Left renal cortex interstitium (tissue), 4 donors: ENCODE measurements at regions not wholly inside any gene's neighbourhood (a gene's known extent, or its start where the extent isn't known, plus 50 kb on each side); places are given as distances from the start of the nearest gene placed in this dataset.
A peak's percentile ranks its signal among the peaks of the same experiment; 100 is the strongest.
"Not testable (repeated sequence)": the region's sequence is repeated elsewhere in the genome, so short reads cannot be mapped to it uniquely, and the experiment has no call there.

Experiments used
- DNase-seq, 4 donors: peaks; one replicate each; pipeline ENCODE4 v3.0.0-alpha.2; 2013; ENCODE audit warnings: low read depth in 4 of 4, low spot score in 2 of 4, missing footprints in 1 of 4

DNA sequence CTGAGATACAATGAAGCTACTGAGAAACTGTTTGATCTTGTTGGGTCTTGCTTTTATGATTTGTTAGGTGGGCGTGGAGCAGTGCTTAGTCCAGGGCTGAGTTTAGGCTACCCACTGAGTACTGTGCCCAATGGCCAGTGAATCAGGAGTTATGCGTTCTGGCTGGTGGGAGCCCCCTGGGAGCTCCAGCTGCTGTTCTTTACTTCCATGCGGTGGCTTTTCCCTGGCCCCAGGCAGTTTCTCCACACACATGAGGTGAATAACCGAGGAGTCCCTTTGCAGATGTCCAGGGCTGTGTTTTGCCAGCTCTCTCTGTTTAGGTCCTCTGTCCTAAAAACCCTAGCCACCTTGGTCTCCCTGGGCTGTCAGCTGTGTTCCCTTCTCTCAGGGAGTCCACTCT is 106.5 kb downstream of the KLF13 start:
- no peak for DNase-seq

GRCh38 chr15:31433574-31433973 is 106.9 kb downstream of the KLF13 start:
- DNase-seq, result no peak

DNA sequence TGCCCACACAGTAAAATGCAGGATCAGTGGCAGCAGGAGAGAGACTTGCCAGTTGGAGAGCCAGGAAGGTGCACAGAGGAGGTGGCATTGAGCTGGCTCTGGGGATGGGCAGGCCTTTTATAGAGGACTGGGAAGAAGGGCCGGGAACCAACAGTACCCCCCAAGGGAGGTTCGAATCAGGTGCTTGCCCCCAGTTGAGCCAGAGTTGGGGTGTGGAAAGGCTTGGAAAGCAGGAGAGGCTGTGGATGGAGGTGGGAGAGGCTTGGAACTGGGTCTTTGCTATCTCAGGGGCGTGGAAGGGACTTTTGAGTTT is 107.6 kb downstream of the KLF13 start:
- no peak for DNase-seq

DNA sequence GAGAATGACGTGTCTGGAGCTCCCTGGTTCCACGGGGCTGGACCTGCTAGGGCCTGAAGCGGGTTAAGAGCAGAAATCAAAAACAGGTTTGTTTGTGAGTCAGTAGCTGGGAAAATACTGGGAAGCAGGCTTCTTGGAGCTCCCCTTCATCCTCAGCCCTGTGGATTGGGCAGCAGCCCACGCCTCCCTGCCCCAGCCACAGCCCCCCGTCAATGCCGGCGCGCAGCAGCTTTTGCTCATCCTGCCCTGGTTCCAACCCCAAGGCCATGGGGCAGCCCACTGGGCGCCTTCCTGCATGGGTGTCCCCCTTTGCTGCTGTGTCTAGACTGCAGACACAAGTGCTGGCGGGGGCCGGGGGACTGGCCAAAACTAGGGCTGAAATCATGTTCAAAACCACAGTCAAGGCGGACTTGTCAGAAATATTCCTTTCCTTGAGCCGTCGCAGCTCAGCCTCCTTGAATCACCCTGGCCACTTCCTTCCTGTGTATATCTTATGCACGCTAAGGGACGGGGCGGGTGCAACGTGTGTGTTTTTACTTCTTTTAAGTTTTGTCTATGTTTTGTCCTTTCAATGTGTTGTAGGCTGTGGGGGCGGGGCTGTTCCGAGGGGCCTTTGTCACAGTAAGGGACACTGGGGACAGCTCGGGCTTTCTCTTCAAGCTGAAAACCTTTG is 108.1 kb downstream of the KLF13 start:
- DNase-seq, result peak in 1 of 4 donors; percentile 23

- DNase-seq, result peak in 1 of 4 donors; percentile 36
Observed at GRCh38 chr15:31435261-31435911, 108.8 kb downstream of the KLF13 start.

GRCh38 chr15:31435912-31436628 is 109.4 kb downstream of the KLF13 start:
- DNase-seq, result no peak

GRCh38 chr15:31437686-31438085 is 111.1 kb downstream of the KLF13 start:
- no peak for DNase-seq

DNA sequence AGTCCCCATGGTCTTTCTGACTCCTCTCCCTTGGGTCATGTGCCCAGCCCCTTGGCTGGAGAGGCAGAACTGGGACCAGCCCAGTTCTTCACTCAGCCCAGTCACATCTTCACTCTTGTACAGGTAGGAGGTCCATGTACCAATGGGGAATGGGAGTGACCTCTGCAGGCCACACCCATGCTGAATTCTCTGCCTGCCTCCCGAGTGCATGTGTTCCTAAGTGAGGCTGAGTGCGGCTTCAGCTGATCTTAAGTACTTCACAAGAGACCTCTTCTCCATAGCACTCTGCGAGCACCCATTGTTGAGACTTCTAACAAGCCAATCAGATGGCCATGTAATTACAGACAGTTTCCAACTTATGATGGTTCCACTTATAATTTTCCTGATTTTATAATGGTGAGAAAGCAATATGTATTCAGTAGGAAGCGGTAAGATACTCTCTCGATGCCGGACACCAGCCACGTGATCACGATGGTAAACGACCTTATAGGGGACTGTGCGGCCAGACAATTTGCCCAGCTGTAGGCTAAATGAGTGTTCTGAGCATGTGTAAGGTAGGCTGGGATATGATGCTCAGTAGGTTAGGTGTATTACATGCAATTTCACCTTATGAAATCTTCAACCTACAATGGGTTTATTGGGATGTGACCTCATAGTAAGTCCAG is 112.1 kb downstream of the KLF13 start:
- no peak for DNase-seq

DNA sequence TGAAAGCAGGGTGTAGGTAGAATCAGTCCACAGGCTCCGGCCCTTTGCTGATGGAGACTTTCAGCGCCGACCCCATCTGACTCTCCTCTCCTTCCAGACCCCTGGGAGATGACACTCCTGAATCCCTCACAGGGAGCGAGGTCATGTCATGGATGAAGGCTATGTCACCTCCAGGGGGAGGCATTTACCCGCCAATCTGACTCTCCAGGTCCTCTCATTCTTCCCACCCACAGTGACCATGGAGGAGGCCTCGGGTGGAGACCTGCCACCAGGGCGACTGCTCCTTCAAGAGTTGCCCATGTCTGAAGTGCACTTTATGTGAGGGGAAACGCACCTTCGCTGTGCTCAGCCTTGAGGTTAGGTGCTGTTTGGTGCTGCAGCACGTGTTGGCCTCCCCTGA is 112.7 kb downstream of the KLF13 start:
- DNase-seq, result no peak

GRCh38 chr15:31440216-31440615 is 113.6 kb downstream of the KLF13 start:
- DNase-seq, result not testable (repeated sequence)

- no peak for DNase-seq
Observed at GRCh38 chr15:31440754-31441311, 114.2 kb downstream of the KLF13 start.

DNA sequence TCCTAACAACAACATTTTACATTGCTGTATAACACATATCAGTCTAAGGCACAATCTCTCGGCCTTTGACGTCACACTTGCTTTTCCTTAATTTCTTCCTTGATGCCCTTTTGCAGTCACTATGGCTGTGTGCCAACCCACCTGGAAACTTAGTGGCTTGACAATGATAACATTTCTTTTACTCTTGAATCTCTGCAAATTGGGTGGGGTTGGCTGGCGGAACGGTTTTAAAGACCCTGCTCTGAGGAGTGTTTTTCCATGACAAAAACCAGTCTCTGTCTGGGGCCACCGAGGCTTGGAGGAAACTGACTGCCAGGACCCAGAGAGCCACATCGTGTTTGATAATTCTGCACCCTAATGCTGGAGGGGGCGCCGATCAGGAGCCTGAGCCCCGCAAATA is 115.6 kb downstream of the KLF13 start:
- DNase-seq, result no peak

- no peak for DNase-seq
Observed at GRCh38 chr15:31442699-31443111, 116.1 kb downstream of the KLF13 start.

DNA sequence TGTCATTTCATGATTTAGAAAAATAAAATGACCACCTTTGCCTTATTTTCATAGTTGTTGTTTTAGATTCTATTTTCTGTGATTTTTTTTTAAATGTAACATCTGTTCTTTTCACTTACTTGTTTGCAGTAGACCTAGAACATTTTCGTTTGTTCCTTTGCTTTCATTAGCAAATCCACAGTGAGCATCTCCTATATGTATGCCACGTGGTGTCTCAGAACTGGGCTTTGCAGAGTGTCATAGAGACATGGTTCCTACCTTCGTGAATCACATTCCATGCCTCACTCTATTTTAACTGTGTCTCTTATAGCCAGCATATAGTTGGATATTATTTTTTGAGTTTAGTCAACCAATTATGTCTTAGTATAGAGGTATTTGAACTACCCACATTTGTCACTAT is 118.2 kb downstream of the KLF13 start:
- DNase-seq, result no peak

- no peak for DNase-seq
Observed at GRCh38 chr15:31446546-31446945, 119.9 kb downstream of the KLF13 start.

- no peak for DNase-seq
Observed at GRCh38 chr15:31447931-31448634, 121.4 kb downstream of the KLF13 start.

DNA sequence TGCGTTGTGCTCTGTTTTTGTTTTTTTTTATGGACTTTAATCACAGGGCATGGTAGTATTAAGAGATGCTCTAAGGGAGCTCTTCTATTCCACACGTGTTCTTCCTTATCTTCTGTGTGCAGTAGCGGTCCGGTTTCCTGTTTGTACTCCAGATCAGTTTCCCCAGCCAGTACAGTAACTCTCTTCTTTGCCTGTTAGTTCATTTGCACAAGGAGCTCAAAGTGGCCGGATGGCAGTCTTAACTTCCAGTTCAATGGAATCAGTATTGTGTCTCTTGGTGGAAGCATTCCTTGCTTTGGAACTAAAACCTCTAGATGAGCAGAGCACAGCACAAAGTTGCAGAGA is 122.0 kb downstream of the KLF13 start:
- no peak for DNase-seq

DNA sequence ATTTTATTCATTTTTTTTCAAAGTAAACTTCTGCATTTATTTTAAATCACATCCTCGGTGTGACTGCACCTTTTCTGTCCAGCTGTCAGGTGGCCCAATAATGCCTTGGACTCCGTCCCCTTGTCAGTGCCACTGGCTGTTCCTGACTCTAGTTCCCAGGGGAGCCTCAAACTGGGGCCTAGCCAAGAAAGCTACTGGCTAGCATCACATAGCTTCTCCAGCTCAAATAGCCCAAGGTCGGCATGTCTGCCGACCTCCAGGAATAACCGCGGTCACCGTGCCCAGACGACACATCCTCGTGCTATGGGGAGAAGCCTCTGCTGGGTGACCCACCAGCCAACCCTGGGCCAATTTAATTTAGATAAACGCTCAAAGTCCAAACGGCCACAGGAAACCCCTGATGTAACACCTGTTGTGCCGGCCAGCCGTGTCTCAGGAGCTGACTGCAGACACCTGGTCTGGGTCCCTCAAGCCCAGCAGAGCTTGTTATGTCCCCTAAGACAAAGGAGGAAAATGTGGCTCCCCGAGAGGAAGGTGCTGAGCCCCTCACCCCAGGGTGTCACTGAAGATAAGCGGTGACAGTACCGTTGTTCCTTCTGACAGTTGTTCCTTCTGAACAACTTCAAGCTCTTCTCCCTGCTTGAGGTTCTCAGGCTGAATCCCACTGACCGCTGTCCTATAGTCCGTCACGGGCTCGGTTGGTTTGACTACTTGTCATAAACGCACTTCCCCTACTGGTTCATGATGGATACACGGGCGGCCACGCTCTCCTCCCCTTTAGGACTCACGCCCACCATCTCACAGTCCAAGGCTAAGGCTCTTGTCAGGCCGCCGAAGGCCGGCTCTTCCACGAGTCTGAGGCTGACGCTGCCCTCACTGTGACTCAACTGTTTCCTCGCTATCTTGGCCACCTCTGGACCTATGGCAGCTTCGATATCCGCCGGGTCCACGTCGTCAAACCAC is 126.2 kb downstream of the KLF13 start:
- DNase-seq, result no peak

- no peak for DNase-seq
Observed at GRCh38 chr15:31453558-31454318, 127.1 kb downstream of the KLF13 start.
